ENCODE measurements at regions not wholly inside any gene's neighbourhood (a gene's known extent, or its start where the extent isn't known, plus 50 kb on each side); places are given as distances from the start of the nearest gene placed in this dataset.
A peak's percentile ranks its signal among the peaks of the same experiment; 100 is the strongest.

DNA sequence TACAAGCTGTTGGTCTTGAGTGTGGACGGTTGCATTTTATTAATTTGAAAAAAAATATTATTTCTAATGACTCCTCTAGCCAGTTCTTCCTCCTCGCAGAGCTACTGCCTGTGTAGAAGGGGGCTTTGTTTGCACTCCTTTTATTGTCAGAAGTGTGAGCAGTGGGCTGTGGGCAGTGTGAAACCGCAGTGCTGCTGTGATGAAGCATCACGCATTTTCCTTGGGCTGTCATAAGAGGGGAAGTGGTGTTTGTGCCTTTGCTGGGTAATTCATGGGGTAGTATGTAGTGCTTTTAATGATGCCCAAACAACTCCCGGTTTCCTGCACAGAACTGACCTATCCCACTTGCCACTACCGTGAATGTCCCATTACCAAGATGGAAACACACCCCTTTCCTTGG is 357.3 kb downstream of the ZNF536 start:
- H4K20me1 ChIP-seq (ENCODE audit: insufficient read depth, low read length) = no peaks in the 10 kb centered on the region
- H3K4me1 ChIP-seq (ENCODE audit: insufficient read depth, low read length) = no peaks in the 10 kb centered on the region
- H3K79me2 ChIP-seq (ENCODE audit: insufficient read depth, low read length) = no peaks in the 10 kb centered on the region
- no peak overlapping the region for H3K27ac ChIP-seq (ENCODE audit: low read depth, low read length)
- H3K36me3 ChIP-seq (ENCODE audit: insufficient read depth, low read length) = no peaks in the 10 kb centered on the region
- DNase-seq (ENCODE audit: insufficient read length, low spot score, missing footprints) = no peak
- TF ChIP-seq CTCF (IDR thresholded peaks at IDR 0.05; ENCODE audit: extremely low read depth, low read depth, low read length) = no peak
- H3K27me3 ChIP-seq (ENCODE audit: insufficient read depth, low read length) = no peaks in the 10 kb centered on the region
- no peak overlapping the region for H2AFZ ChIP-seq (ENCODE audit: low read length)
- H3K9me3 ChIP-seq (ENCODE audit: low read depth, low read length) = no peaks in the 10 kb centered on the region
- no peak overlapping the region for H3K4me2 ChIP-seq (ENCODE audit: insufficient read depth, low read length)
- no peak overlapping the region for H3K4me3 ChIP-seq (ENCODE audit: insufficient read depth, low read length)

DNA sequence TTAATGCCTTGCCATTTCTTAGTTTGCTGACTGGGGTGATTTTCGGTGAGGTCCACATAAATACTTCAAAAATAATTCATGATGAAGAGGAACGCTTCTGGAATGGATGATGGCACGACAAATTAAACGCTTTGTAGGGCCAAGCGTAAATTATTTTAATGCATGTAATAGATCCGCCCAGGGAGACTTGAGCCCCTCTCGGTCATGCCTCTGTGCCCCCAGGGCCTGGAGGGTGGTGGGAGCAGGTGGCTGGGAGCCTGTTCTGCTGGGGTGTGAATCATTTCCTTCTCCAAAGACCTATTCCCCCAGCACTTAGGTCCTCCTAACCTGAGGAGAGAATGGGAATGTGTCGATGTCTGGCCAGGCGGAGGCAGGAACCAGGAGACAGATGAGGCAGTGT is 350.6 kb downstream of the ZNF536 start:
- Histone ChIP-seq H3K79me2 (ENCODE audit: insufficient read depth, low read length) (no peaks in the 10 kb centered on the region), H3K4me3 (ENCODE audit: insufficient read depth, low read length) (no peak overlapping the region), H3K9me3 (ENCODE audit: low read depth, low read length) (no peaks in the 10 kb centered on the region), H3K36me3 (ENCODE audit: insufficient read depth, low read length) (no peaks in the 10 kb centered on the region), H3K27ac (ENCODE audit: low read depth, low read length) (no peak overlapping the region), H2AFZ (ENCODE audit: low read length) (no peak overlapping the region), H3K4me2 (ENCODE audit: insufficient read depth, low read length) (no peak overlapping the region), H3K4me1 (ENCODE audit: insufficient read depth, low read length) (peaks cover 3% of the 10 kb centered on the region), H3K27me3 (ENCODE audit: insufficient read depth, low read length) (no peaks in the 10 kb centered on the region), H4K20me1 (ENCODE audit: insufficient read depth, low read length) (no peaks in the 10 kb centered on the region)
- TF ChIP-seq CTCF (IDR thresholded peaks at IDR 0.05; ENCODE audit: extremely low read depth, low read depth, low read length) = no peak
- DNase-seq (ENCODE audit: insufficient read length, low spot score, missing footprints) = no peak

- DNase-seq (ENCODE audit: insufficient read length, low spot score, missing footprints) = no peak
- H3K27me3 ChIP-seq (ENCODE audit: insufficient read depth, low read length) = no peaks in the 10 kb centered on the region
Measured at GRCh38 chr19:30722186-30722585, 350.0 kb downstream of the ZNF536 start.

DNA sequence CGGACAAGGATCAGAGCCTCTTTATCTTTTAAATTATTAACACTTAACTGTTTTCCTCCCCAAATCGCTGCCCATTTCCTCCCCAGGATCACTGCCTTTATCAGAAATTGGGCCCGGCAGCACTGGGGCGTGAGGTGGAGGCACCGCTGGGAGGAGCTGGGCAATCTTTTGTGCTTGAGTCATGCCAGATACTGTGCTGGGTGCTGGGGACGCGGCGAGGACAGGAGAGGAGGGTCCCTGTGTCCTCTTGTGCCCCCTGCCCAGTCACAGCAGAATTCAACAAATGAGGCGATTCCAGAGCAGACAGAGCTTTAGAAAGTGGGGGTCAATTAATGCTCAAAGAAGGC is 347.8 kb downstream of the ZNF536 start:
- Histone ChIP-seq H3K4me3 (ENCODE audit: insufficient read depth, low read length) (peak overlapping the region; percentile 72), H4K20me1 (ENCODE audit: insufficient read depth, low read length) (no peaks in the 10 kb centered on the region), H3K79me2 (ENCODE audit: insufficient read depth, low read length) (no peaks in the 10 kb centered on the region), H3K4me2 (ENCODE audit: insufficient read depth, low read length) (peak overlapping the region; percentile 86), H3K4me1 (ENCODE audit: insufficient read depth, low read length) (peaks cover 3% of the 10 kb centered on the region), H3K9me3 (ENCODE audit: low read depth, low read length) (no peaks in the 10 kb centered on the region), H3K36me3 (ENCODE audit: insufficient read depth, low read length) (no peaks in the 10 kb centered on the region), H3K27me3 (ENCODE audit: insufficient read depth, low read length) (no peaks in the 10 kb centered on the region), H3K27ac (ENCODE audit: low read depth, low read length) (no peak overlapping the region), H2AFZ (ENCODE audit: low read length) (peak overlapping the region; percentile 70)
- no peak for DNase-seq (ENCODE audit: insufficient read length, low spot score, missing footprints)
- TF ChIP-seq CTCF (IDR thresholded peaks at IDR 0.05; ENCODE audit: extremely low read depth, low read depth, low read length) = no peak

More at GRCh38 chr19:30722186-30722585, 350.0 kb downstream of the ZNF536 start:
- H3K79me2 ChIP-seq (ENCODE audit: insufficient read depth, low read length) = no peaks in the 10 kb centered on the region
- no peak overlapping the region for H3K4me2 ChIP-seq (ENCODE audit: insufficient read depth, low read length)
- no peak for TF ChIP-seq CTCF (IDR thresholded peaks at IDR 0.05; ENCODE audit: extremely low read depth, low read depth, low read length)
- no peak overlapping the region for H2AFZ ChIP-seq (ENCODE audit: low read length)
- H3K9me3 ChIP-seq (ENCODE audit: low read depth, low read length) = no peaks in the 10 kb centered on the region
- no peaks in the 10 kb centered on the region for H4K20me1 ChIP-seq (ENCODE audit: insufficient read depth, low read length)
- H3K36me3 ChIP-seq (ENCODE audit: insufficient read depth, low read length) = no peaks in the 10 kb centered on the region
- H3K4me1 ChIP-seq (ENCODE audit: insufficient read depth, low read length) = peaks cover 3% of the 10 kb centered on the region
- no peak overlapping the region for H3K27ac ChIP-seq (ENCODE audit: low read depth, low read length)
- no peak overlapping the region for H3K4me3 ChIP-seq (ENCODE audit: insufficient read depth, low read length)
